ENCODE measurements at regions not wholly inside any gene's neighbourhood (a gene's known extent, or its start where the extent isn't known, plus 50 kb on each side); places are given as distances from the start of the nearest gene placed in this dataset.

DNA sequence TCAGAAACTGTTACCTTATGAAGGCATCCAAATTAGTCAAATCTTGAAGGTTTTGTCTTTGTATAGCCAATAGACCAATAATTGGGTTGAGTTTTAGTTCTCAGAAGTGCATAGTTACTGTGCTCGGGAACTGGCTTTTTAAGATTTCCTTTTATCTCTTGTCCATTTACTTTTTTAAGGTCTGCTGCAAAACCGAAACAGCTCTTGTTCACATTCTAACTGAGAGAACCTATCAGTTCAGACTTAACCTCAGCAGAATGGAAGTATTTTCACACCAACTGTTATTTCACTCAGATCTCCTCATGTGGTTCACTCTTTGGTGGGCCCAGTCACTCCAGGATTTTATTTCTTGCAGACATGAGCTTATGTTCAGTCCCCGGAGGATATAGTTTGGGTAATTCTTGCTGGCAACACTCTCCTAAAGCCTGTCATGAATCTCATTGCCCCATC lies 55.5 kb downstream of the TPBG start:
- H3K79me2 ChIP-seq (ENCODE audit: insufficient read depth, low read length): no peaks in the 10 kb centered on the region
- DNase-seq (ENCODE audit: low read depth) (no peak), FAIRE-seq (no peak)
- no peak overlapping the region for H3K27ac Mint-ChIP-seq (ENCODE audit: unreplicated experiment)
- no peaks in the 10 kb centered on the region for H3K27me3 ChIP-seq (ENCODE audit: insufficient read depth, low read length)
- no peaks in the 10 kb centered on the region for H3K4me1 ChIP-seq (ENCODE audit: insufficient read depth, low read length)
- H3K4me2 ChIP-seq (ENCODE audit: low read length): no peak overlapping the region
- no peak overlapping the region for H2AFZ ChIP-seq (ENCODE audit: low read depth, low read length)
- no peaks in the 10 kb centered on the region for H3K9me3 ChIP-seq (ENCODE audit: insufficient read depth, low read depth, low read length)
- H3K27ac ChIP-seq (ENCODE audit: low read depth, low read length): no peak overlapping the region
- no peaks in the 10 kb centered on the region for H3K36me3 Mint-ChIP-seq (ENCODE audit: low read depth, unreplicated experiment)
- H3K4me3 ChIP-seq (ENCODE audit: insufficient read depth, low read depth, low read length): no peak overlapping the region
- no peak overlapping the region for H3K4me3 Mint-ChIP-seq (ENCODE audit: unreplicated experiment)
- H3K36me3 ChIP-seq (ENCODE audit: insufficient read depth, low read length): no peaks in the 10 kb centered on the region
- no peaks in the 10 kb centered on the region for H3K27me3 Mint-ChIP-seq (ENCODE audit: low read depth, unreplicated experiment)
- H4K20me1 ChIP-seq (ENCODE audit: insufficient read depth, low read length): no peaks in the 10 kb centered on the region
- no peaks in the 10 kb centered on the region for H3K4me1 Mint-ChIP-seq (ENCODE audit: low read depth, unreplicated experiment)
- no peak overlapping the region for H3K9ac ChIP-seq (ENCODE audit: low read length)
- H3K9me3 Mint-ChIP-seq (ENCODE audit: unreplicated experiment): no peaks in the 10 kb centered on the region
- TF ChIP-seq, protein P1, sequence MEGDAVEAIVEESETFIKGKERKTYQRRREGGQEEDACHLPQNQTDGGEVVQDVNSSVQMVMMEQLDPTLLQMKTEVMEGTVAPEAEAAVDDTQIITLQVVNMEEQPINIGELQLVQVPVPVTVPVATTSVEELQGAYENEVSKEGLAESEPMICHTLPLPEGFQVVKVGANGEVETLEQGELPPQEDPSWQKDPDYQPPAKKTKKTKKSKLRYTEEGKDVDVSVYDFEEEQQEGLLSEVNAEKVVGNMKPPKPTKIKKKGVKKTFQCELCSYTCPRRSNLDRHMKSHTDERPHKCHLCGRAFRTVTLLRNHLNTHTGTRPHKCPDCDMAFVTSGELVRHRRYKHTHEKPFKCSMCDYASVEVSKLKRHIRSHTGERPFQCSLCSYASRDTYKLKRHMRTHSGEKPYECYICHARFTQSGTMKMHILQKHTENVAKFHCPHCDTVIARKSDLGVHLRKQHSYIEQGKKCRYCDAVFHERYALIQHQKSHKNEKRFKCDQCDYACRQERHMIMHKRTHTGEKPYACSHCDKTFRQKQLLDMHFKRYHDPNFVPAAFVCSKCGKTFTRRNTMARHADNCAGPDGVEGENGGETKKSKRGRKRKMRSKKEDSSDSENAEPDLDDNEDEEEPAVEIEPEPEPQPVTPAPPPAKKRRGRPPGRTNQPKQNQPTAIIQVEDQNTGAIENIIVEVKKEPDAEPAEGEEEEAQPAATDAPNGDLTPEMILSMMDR (IDR thresholded peaks at IDR 0.05; ENCODE audit: insufficient read depth, low read depth, low read length): no peak
- TF ChIP-seq EZH2 (IDR thresholded peaks at IDR 0.05; ENCODE audit: insufficient read depth, low read length): no peak

DNA sequence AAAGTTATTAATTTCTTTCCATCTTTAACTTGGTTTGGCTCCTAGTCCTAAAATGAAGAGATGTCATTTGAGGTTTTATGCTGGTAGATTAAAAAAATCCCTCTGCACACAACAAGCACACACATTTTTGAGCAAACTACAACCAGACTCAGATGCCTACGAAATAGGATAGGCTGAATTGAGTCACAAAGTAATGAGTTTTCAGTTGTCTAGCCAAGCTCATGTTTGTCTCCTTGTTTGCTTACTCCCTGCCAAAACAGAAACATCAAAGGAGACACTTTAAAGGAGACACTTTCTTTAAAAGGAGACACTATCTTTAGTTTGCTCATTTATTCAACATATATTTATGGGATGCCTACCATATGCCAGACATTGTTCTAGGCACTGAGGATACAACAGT lies 56.2 kb downstream of the TPBG start:
- Histone ChIP-seq H3K36me3 (ENCODE audit: insufficient read depth, low read length) (no peaks in the 10 kb centered on the region), H3K9me3 (ENCODE audit: insufficient read depth, low read depth, low read length) (no peaks in the 10 kb centered on the region), H3K27ac (ENCODE audit: low read depth, low read length) (no peak overlapping the region), H3K27me3 (ENCODE audit: insufficient read depth, low read length) (no peaks in the 10 kb centered on the region), H3K4me2 (ENCODE audit: low read length) (no peak overlapping the region), H2AFZ (ENCODE audit: low read depth, low read length) (no peak overlapping the region), H3K4me1 (ENCODE audit: insufficient read depth, low read length) (no peaks in the 10 kb centered on the region), H4K20me1 (ENCODE audit: insufficient read depth, low read length) (no peaks in the 10 kb centered on the region), H3K79me2 (ENCODE audit: insufficient read depth, low read length) (no peaks in the 10 kb centered on the region), H3K9ac (ENCODE audit: low read length) (no peak overlapping the region), H3K4me3 (ENCODE audit: insufficient read depth, low read depth, low read length) (no peak overlapping the region)
- no peak for DNase-seq (ENCODE audit: low read depth)
- Mint-ChIP-seq H3K9me3 (ENCODE audit: unreplicated experiment) (no peaks in the 10 kb centered on the region), H3K27ac (ENCODE audit: unreplicated experiment) (no peak overlapping the region), H3K27me3 (ENCODE audit: low read depth, unreplicated experiment) (no peaks in the 10 kb centered on the region), H3K4me3 (ENCODE audit: unreplicated experiment) (no peak overlapping the region), H3K36me3 (ENCODE audit: low read depth, unreplicated experiment) (no peaks in the 10 kb centered on the region), H3K4me1 (ENCODE audit: low read depth, unreplicated experiment) (no peaks in the 10 kb centered on the region)
- TF ChIP-seq, protein P1 (IDR thresholded peaks at IDR 0.05; ENCODE audit: insufficient read depth, low read depth, low read length): no peak
- no peak for TF ChIP-seq EZH2 (IDR thresholded peaks at IDR 0.05; ENCODE audit: insufficient read depth, low read length)
- FAIRE-seq: no peak

DNA sequence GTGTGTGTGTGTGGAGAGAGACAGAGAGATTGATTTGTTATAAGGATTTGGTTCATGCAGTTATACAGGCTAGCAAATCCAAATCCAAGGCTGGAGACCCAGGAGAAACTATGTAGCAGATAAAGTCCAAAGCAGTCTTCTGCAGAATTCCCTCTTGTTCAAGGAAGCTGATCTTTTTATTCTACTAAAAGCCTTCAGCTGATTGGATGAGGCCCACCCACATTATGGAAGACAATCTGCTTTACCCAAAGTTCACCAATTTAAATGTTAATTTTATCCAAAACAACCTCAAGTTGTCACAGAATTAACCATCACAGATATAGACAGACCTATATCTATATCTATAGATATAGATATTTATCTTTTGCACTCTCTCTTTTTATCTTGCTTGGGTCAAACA lies 67.0 kb downstream of the TPBG start:
- no peaks in the 10 kb centered on the region for H3K27me3 ChIP-seq (ENCODE audit: insufficient read depth, low read length)
- no peak overlapping the region for H3K27ac Mint-ChIP-seq (ENCODE audit: unreplicated experiment)
- no peaks in the 10 kb centered on the region for H3K36me3 ChIP-seq (ENCODE audit: insufficient read depth, low read length)
- no peak overlapping the region for H3K4me3 ChIP-seq (ENCODE audit: insufficient read depth, low read depth, low read length)
- H3K27me3 Mint-ChIP-seq (ENCODE audit: low read depth, unreplicated experiment): no peaks in the 10 kb centered on the region
- no peak for DNase-seq (ENCODE audit: low read depth)
- no peaks in the 10 kb centered on the region for H3K79me2 ChIP-seq (ENCODE audit: insufficient read depth, low read length)
- H3K36me3 Mint-ChIP-seq (ENCODE audit: low read depth, unreplicated experiment): no peaks in the 10 kb centered on the region
- TF ChIP-seq, protein P1 (IDR thresholded peaks at IDR 0.05; ENCODE audit: insufficient read depth, low read depth, low read length): no peak
- TF ChIP-seq EZH2 (IDR thresholded peaks at IDR 0.05; ENCODE audit: insufficient read depth, low read length): no peak
- no peak overlapping the region for H3K4me3 Mint-ChIP-seq (ENCODE audit: unreplicated experiment)
- H2AFZ ChIP-seq (ENCODE audit: low read depth, low read length): no peak overlapping the region
- no peak overlapping the region for H3K9ac ChIP-seq (ENCODE audit: low read length)
- FAIRE-seq: no peak
- no peaks in the 10 kb centered on the region for H3K9me3 ChIP-seq (ENCODE audit: insufficient read depth, low read depth, low read length)
- no peak overlapping the region for H3K4me2 ChIP-seq (ENCODE audit: low read length)
- H4K20me1 ChIP-seq (ENCODE audit: insufficient read depth, low read length): no peaks in the 10 kb centered on the region
- no peaks in the 10 kb centered on the region for H3K4me1 Mint-ChIP-seq (ENCODE audit: low read depth, unreplicated experiment)
- H3K4me1 ChIP-seq (ENCODE audit: insufficient read depth, low read length): no peaks in the 10 kb centered on the region
- H3K27ac ChIP-seq (ENCODE audit: low read depth, low read length): no peak overlapping the region
- H3K9me3 Mint-ChIP-seq (ENCODE audit: unreplicated experiment): no peaks in the 10 kb centered on the region
